ENCODE measurements at regions not wholly inside any gene's neighbourhood (a gene's known extent, or its start where the extent isn't known, plus 50 kb on each side); places are given as distances from the start of the nearest gene placed in this dataset.

DNA sequence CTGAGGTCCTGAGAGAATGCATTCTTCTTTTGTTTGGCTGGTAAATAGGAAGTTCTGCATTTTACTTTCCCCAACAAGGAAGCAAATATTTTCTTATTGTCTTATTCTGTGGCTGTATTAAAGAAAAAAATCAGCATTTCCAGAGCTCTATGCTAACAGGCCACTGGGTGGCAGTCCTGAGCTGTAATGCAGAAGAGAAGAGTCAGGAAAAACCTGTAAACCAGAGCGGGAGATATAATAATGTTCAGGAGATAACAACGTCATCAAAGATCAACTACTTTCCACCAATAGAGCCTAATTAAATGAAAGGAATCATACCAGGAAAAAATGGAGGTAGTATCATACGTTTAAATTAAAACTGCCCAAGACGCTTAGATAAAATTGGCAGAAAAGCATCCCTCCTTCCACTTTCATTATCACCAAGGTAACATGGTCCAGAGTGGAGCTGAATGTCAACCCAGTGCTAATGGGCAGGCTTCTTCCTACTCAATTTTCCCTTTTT, 55.6 kb upstream of the CARMIL1 start:
- no peak for DNase-seq (ENCODE audit: low read depth)
- TF ChIP-seq, protein P1, sequence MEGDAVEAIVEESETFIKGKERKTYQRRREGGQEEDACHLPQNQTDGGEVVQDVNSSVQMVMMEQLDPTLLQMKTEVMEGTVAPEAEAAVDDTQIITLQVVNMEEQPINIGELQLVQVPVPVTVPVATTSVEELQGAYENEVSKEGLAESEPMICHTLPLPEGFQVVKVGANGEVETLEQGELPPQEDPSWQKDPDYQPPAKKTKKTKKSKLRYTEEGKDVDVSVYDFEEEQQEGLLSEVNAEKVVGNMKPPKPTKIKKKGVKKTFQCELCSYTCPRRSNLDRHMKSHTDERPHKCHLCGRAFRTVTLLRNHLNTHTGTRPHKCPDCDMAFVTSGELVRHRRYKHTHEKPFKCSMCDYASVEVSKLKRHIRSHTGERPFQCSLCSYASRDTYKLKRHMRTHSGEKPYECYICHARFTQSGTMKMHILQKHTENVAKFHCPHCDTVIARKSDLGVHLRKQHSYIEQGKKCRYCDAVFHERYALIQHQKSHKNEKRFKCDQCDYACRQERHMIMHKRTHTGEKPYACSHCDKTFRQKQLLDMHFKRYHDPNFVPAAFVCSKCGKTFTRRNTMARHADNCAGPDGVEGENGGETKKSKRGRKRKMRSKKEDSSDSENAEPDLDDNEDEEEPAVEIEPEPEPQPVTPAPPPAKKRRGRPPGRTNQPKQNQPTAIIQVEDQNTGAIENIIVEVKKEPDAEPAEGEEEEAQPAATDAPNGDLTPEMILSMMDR (IDR thresholded peaks at IDR 0.05; ENCODE audit: control insufficient read depth, insufficient read depth, low read depth, low read length, missing control alignments): peak; percentile 90
- H3K4me3 ChIP-seq (ENCODE audit: control insufficient read depth, low read depth, low read length): no peak overlapping the region; the same call in 1 of the 2 replicates

DNA sequence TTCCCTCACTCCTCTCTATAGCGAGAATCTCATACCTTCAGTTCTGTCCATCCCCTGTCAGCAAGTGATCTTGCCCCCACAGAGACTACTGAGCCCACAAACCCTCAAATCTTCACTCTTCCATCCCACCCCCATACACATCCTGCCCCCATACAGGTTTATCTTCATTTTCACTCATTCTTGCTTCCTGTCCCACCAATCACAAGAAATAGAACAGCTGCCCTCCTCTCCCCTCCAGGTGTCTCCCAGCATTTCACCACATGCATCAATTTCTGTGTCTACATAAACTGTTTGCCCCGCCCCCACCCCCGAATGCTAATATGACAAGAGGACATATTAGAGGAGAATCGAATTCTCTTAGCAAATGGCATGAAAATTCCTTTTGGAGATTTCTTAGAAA, 54.9 kb upstream of the CARMIL1 start:
- no peak for DNase-seq (ENCODE audit: low read depth)
- no peak overlapping the region for H3K4me3 ChIP-seq (ENCODE audit: control insufficient read depth, low read depth, low read length)
- TF ChIP-seq, protein P1 (IDR thresholded peaks at IDR 0.05; ENCODE audit: control insufficient read depth, insufficient read depth, low read depth, low read length, missing control alignments): no peak

DNA sequence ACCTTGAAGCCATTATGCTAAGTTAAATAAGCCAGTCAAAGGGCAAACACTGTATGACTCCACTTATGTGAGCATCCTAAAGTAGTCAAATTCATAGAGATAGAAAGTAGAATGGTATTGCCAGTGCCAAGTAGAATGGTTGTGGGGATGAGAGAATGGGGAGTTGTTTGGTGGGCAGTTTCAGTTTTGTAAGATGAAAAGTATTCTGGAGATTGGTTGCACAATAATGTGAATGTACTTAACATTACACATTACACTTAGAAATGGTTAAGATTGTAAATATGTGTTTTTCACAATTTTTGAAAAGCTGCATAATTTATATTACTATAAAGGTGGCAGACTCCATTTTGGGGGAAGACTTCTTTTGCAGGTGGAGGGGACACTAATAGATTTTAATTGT, 51.3 kb upstream of the CARMIL1 start:
- no peak for DNase-seq (ENCODE audit: low read depth)
- TF ChIP-seq, protein P1 (IDR thresholded peaks at IDR 0.05; ENCODE audit: control insufficient read depth, insufficient read depth, low read depth, low read length, missing control alignments): no peak
- no peak overlapping the region for H3K4me3 ChIP-seq (ENCODE audit: control insufficient read depth, low read depth, low read length)

Data from AG09309 (cell line).